ENCODE measurements at regions not wholly inside any gene's neighbourhood (a gene's known extent, or its start where the extent isn't known, plus 50 kb on each side); places are given as distances from the start of the nearest gene placed in this dataset.
"Not testable (repeated sequence)": the region's sequence is repeated elsewhere in the genome, so short reads cannot be mapped to it uniquely, and the experiment has no call there.

GRCh38 chr4:29082684-29083083 is 1637.5 kb upstream of the PCDH7 start:
- no peak for DNase-seq (ENCODE audit: low read depth)
- H3K4me3 ChIP-seq (ENCODE audit: low read depth, low read length): no peak overlapping the region
- TF ChIP-seq CTCF (IDR thresholded peaks at IDR 0.05; ENCODE audit: control insufficient read depth, extremely low read depth, insufficient read depth): no peak

- no peak for DNase-seq (ENCODE audit: low read depth)
- H3K4me3 ChIP-seq (ENCODE audit: low read depth, low read length): no peak overlapping the region
- TF ChIP-seq CTCF (IDR thresholded peaks at IDR 0.05; ENCODE audit: control insufficient read depth, extremely low read depth, insufficient read depth): no peak
These were observed 1634.4 kb upstream of the PCDH7 start for GRCh38 chr4:29085748-29086147.

- no peak for TF ChIP-seq CTCF (IDR thresholded peaks at IDR 0.05; ENCODE audit: control insufficient read depth, extremely low read depth, insufficient read depth)
- DNase-seq (ENCODE audit: low read depth): no peak
- H3K4me3 ChIP-seq (ENCODE audit: low read depth, low read length): no peak overlapping the region
These were observed 1615.5 kb upstream of the PCDH7 start for GRCh38 chr4:29104694-29105093.

- TF ChIP-seq CTCF (IDR thresholded peaks at IDR 0.05; ENCODE audit: control insufficient read depth, extremely low read depth, insufficient read depth): no peak
These were observed 1606.2 kb upstream of the PCDH7 start for GRCh38 chr4:29113960-29114359.

GRCh38 chr4:29117231-29117722 is 1602.9 kb upstream of the PCDH7 start:
- not testable (repeated sequence) for H3K4me3 ChIP-seq (ENCODE audit: low read depth, low read length); DNase-seq (ENCODE audit: low read depth)

More at GRCh38 chr4:29113960-29114359, 1606.2 kb upstream of the PCDH7 start:
- no peak overlapping the region for H3K4me3 ChIP-seq (ENCODE audit: low read depth, low read length)
- no peak for DNase-seq (ENCODE audit: low read depth)

- TF ChIP-seq CTCF (IDR thresholded peaks at IDR 0.05; ENCODE audit: control insufficient read depth, extremely low read depth, insufficient read depth): no peak
- DNase-seq (ENCODE audit: low read depth): no peak
- no peak overlapping the region for H3K4me3 ChIP-seq (ENCODE audit: low read depth, low read length)
These were observed 1598.6 kb upstream of the PCDH7 start for GRCh38 chr4:29121586-29121985.

- no peak for TF ChIP-seq CTCF (IDR thresholded peaks at IDR 0.05; ENCODE audit: control insufficient read depth, extremely low read depth, insufficient read depth)
- DNase-seq (ENCODE audit: low read depth): no peak
- no peak overlapping the region for H3K4me3 ChIP-seq (ENCODE audit: low read depth, low read length)
These were observed 1591.4 kb upstream of the PCDH7 start for GRCh38 chr4:29128810-29129209.

Data from LNCaP clone FGC (cell line).